ENCODE measurements at regions not wholly inside any gene's neighbourhood (a gene's known extent, or its start where the extent isn't known, plus 50 kb on each side); places are given as distances from the start of the nearest gene placed in this dataset.

GRCh38 chr1:38600286-38600685, 259.3 kb downstream of the RRAGC start:
- H3K4me3 ChIP-seq (ENCODE audit: low read depth, low read length), result no peak overlapping the region
- TF ChIP-seq CTCF (IDR thresholded peaks at IDR 0.05; ENCODE audit: low read depth, low read length), result no peak

GRCh38 chr1:38598118-38598517, 261.5 kb downstream of the RRAGC start:
- H3K4me3 ChIP-seq (ENCODE audit: low read depth, low read length), result no peak overlapping the region
- TF ChIP-seq CTCF (IDR thresholded peaks at IDR 0.05; ENCODE audit: low read depth, low read length), result no peak

GRCh38 chr1:38589036-38589435, 270.5 kb downstream of the RRAGC start:
- TF ChIP-seq CTCF (IDR thresholded peaks at IDR 0.05; ENCODE audit: low read depth, low read length), result no peak
- H3K4me3 ChIP-seq (ENCODE audit: low read depth, low read length), result no peak overlapping the region

DNA sequence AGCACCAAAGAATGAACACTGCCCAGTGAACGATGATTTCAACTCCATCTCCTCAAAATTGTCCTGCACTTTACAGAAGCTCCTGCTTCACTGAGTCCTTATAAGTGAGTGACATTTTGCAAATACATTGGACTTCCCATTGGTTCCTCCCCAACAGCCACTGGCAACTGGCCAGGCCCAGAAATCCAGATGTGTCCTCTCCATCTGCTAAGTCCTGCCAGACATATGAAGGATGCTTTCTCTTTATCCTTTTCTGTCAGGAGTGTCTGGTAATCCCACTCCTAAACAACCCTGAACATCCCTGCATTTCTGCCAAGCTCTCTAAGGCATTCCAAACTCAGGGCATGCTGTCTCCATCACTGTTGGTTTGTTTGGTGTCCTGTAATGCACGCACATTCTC, 271.8 kb downstream of the RRAGC start:
- no peak overlapping the region for H3K4me3 ChIP-seq (ENCODE audit: low read depth, low read length)
- no peak for TF ChIP-seq CTCF (IDR thresholded peaks at IDR 0.05; ENCODE audit: low read depth, low read length)

GRCh38 chr1:38586993-38587646, 272.5 kb downstream of the RRAGC start:
- no peak overlapping the region for H3K4me3 ChIP-seq (ENCODE audit: low read depth, low read length)
- peak; percentile 72 for TF ChIP-seq CTCF (IDR thresholded peaks at IDR 0.05; ENCODE audit: low read depth, low read length)

DNA sequence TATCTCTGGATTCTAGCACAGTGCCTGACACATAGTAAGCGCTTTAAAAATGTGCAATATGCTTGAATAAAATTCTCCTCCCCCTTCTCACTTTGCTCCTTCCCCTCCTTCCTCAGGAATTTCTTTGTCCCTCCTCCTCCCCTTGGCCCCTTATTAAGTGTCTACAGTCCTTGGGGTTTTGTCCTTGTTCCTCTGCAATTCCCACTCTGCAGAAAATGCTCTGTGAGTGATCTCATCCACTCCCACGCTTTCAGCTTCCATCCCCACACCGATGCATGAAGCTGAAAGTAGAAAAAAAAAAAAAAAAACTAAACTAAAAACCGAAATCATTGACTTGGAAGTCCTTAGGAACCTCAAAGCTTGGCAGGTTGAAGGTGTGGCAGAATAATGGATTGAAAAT, 273.6 kb downstream of the RRAGC start:
- no peak overlapping the region for H3K4me3 ChIP-seq (ENCODE audit: low read depth, low read length)
- TF ChIP-seq CTCF (IDR thresholded peaks at IDR 0.05; ENCODE audit: low read depth, low read length), result no peak

DNA sequence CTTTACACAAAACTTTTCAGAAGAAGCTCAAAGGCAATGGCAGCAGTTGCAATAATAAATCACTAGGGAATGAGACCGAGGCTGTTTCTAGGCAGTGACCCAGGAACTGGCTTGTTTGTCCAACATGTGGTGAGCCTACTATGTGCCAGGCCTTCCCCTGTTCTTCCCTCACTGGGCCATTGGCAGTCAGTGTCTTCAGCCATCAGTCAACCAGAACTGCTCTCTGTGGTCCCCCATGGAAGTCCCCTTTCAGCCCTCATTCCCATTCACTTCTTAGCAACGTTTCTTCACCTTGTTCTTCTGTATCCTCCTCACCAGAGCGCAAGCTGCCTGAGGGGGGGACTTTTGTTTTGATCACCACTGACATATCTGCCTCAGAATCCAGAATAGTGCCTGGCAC, 274.1 kb downstream of the RRAGC start:
- no peak for TF ChIP-seq CTCF (IDR thresholded peaks at IDR 0.05; ENCODE audit: low read depth, low read length)
- no peak overlapping the region for H3K4me3 ChIP-seq (ENCODE audit: low read depth, low read length)

All from WI38 (cell line).